Posterior vena cava (tissue), 2 donors: ENCODE measurements at regions not wholly inside any gene's neighbourhood (a gene's known extent, or its start where the extent isn't known, plus 50 kb on each side); places are given as distances from the start of the nearest gene placed in this dataset.
"Not testable (repeated sequence)": the region's sequence is repeated elsewhere in the genome, so short reads cannot be mapped to it uniquely, and the experiment has no call there.

ENCODE experiments used
- DNase-seq: peaks from one replicate; pipeline ENCODE4 v3.0.0-alpha.2; 2020; ENCODE audit warnings: low spot score
- intact Hi-C, 2 donors: fragments of 100-400 bp; cut with DNase I; formaldehyde crosslinking; loops; one replicate each; pipeline versions ENCODE4 v1.14.1 to v1.14.2; 2022 to 2023
- donor health status: DM: yes; HTN: yes; CAD: no.
- donor health status: DM: yes; HTN: yes; CAD: no.

DNA sequence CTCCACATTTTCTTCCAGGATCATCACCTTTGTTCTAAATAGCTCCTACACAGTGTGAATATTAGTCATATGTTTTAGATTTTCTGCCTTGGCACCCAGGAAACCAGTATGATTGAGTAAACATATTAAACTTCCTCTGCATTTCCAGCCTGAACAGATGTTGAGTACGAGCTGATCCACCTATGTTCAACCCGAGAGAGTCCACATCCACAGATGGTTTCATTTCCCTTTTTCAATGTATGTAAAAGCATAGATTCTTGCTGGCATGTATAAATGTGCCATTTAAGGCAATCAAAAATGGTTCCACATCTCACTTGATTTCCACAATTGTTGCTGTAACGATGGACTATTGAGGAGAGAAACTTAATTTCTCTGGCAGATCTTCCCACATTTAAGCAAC lies 74.2 kb downstream of the ZNF716 start:
- intact Hi-C loops = not testable (repeated sequence)

GRCh38 chr7:57529931-57530330 lies 80.0 kb downstream of the ZNF716 start:
- intact Hi-C loops = no loop called here
- no peak for DNase-seq

More for the DNA sequence above, 74.2 kb downstream of the ZNF716 start:
- DNase-seq = not testable (repeated sequence)

GRCh38 chr7:57540634-57541033 lies 90.7 kb downstream of the ZNF716 start:
- intact Hi-C loops = not testable (repeated sequence)

DNA sequence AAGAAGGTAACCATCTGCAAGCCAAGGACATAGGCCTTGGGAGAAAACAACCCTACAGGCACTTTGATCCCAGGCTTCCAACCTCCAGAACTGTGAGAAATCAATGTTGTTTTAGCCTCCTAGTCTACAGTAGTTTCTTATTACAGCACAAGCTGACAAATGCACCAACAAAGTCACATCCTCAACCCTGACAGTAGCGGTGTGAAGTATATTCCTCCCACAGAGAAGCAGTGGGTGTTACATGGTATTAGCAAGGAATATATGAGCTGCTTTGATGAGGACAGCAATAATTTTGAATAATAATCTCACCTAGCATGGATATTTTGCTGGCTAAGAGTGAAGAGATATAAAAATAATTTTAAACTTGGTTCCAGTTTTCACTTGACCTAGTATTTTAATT lies 92.4 kb downstream of the ZNF716 start:
- DNase-seq, intact Hi-C loops: not testable (repeated sequence)

More at GRCh38 chr7:57540634-57541033, 90.7 kb downstream of the ZNF716 start:
- not testable (repeated sequence) for DNase-seq

GRCh38 chr7:57547351-57547750 lies 97.4 kb downstream of the ZNF716 start:
- DNase-seq, intact Hi-C loops: not testable (repeated sequence)

GRCh38 chr7:57549961-57550360 lies 100.0 kb downstream of the ZNF716 start:
- DNase-seq, intact Hi-C loops: not testable (repeated sequence)

DNA sequence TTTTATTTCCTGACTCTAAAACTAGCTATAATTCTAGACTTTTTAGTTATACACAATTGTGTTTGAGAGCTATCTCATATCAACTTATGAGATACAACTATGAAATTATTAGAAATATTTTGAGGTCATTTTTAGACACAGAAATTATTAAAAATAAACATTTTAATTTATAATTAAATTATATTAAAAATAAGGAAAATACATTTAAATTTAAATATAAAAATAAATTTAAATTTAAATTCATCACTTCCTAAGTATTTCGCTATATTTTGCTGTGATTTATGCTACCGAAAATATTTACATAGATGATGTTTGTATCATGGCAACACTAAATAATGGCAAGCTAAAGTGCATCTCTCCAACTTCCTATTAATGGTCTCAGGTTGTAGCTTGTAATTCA lies 105.7 kb downstream of the ZNF716 start:
- intact Hi-C loops, DNase-seq: not testable (repeated sequence)

DNA sequence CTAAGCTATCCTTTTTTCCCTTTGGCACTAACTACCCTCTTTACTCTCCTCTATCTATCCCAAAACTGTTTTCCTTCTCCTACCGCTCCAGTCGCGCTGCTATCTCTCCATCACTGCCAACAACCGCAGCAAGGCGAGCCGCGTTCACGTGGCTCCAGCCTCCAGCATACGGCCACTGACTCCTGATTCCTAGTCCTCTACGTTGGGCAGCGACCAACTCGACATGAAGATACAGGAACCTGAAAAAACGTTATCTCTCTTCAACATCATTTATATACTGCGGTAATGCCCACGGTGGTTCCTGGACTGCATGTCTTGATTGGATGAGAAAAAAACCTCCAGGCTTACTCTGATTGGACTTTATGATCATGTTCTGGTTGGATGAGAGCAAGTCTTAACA lies 129.5 kb downstream of the ZNF716 start:
- DNase-seq = peak; percentile 68
- intact Hi-C loops = no loop called here
